Activated T-cell treated with anti-CD3 and anti-CD28 coated beads for 48 hours (primary cell): ENCODE measurements at regions not wholly inside any gene's neighbourhood (a gene's known extent, or its start where the extent isn't known, plus 50 kb on each side); places are given as distances from the start of the nearest gene placed in this dataset.
"Not testable (repeated sequence)": the region's sequence is repeated elsewhere in the genome, so short reads cannot be mapped to it uniquely, and the experiment has no call there.

Source experiments
- DNase-seq: peaks from one replicate; pipeline ENCODE4 v3.0.0-alpha.2; 2020; ENCODE audit warnings: low read depth

DNA sequence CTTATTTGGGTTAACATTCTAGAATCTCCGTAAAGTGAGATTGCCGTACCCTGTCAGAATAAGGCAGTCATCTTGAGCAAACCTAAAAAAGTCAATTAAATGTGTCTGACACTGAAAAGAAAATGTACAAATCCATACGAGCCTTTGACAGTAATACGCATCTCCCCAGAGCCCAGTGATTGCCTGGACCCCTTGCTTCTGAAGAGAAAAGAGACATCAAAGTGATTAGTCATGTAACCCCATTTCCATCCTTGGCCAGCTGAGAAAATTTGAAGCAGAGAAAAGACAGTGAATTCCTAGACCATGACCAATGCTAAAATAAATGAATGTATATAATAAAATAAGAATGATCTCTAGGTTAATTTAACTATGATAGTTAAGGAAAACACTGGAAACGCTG lies 1499.4 kb downstream of the SUCLG1 start:
- DNase-seq, result no peak

GRCh38 chr2:82954868-82955267 lies 1504.2 kb downstream of the SUCLG1 start:
- DNase-seq, result no peak

DNA sequence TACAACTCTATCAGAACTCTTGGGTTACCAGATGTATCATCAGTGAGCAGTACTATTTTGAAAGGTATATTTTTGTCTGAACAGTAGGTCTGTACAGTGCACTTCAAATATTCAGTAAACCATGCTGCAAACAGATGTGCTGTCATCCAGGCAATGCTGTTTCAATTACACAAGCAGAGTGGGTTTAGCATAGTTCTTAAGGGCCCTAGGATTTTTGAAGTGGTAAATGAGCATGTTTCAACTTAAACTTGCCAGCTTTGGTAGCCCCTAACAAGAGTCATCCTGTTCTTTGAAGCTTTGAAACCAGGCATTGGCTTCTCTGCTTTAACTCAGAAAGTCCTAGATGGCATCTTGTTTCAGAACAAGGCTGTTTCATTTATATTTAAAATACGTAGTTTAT lies 1519.9 kb downstream of the SUCLG1 start:
- DNase-seq, result no peak

GRCh38 chr2:82938321-82938845 lies 1520.7 kb downstream of the SUCLG1 start:
- not testable (repeated sequence) for DNase-seq

DNA sequence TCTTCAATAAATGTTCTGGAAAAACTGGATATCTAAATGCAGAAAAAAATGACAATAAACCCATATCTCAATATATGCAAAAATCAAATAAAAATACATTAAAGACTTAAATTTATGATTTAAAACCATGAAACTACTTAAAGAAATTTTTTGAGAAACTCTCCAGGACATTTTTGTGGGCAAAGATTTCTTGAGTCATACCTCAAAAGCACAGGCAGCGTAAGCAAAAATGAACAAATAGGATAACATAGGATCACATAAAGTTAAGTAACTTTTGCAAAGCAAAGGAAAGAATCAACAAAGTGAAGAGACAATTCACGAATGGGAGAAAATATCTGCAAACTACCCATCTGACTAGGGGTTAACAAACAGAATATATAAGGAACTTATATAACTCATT lies 1545.5 kb downstream of the SUCLG1 start:
- no peak for DNase-seq

- no peak for DNase-seq
These were observed 1563.0 kb downstream of the SUCLG1 start for GRCh38 chr2:82896117-82896516.

DNA sequence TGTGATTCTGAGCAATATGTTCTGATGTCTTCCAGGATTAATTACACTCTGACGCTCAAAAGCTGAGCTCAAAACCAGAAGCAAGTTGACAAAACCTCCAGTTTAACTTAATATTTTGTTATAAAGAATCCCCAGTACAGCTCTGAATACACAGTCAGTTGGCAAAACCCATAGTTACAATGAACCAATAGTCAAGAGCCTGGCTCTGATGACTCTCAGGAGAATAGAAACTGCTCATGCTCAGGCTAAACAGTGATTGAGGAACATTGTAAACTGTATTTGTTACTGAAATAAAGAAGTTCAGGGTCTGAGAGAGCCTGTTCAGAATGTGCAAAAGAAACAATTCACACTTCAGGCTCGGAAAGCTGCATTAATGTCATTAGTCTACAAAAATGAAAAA lies 1565.9 kb downstream of the SUCLG1 start:
- DNase-seq, result no peak

DNA sequence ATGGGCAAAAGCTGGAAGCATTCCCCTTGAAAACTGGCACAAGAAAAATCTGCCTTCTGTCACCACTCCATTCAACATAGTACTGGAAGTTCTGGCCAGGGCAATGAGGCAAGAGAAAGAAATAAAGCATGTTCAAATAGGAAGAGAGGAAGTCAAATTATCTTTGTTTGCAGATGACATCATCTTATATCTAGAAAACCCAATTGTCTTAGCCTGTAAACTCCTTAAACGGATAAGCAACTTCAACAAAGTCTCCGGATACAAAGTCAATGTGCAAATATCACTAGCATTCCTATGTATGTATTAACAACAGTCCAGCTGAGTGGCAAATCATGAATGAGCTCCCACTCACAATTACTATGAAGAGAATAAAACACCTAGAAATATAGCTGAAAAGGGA lies 1579.3 kb downstream of the SUCLG1 start:
- DNase-seq, result no peak

DNA sequence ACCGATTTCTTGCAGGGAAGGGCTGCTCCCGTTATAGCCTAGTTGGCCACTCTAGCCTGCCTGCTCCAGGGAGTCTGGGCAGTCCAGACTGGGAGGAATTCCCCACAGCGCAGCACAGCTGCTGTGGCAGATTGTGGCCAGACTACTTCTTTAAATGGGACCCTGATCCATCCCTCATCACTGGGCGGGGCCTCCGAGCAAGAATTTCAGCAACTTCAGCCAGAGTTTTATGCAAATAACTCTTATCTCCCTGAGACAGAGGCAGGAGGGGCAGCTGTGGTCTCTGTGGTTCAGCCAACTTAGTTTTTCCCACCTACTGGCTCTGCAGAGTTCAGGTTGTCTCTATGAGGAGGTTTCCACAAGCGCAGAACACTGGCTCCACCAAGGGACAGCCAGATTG lies 1583.2 kb downstream of the SUCLG1 start:
- DNase-seq, result no peak

DNA sequence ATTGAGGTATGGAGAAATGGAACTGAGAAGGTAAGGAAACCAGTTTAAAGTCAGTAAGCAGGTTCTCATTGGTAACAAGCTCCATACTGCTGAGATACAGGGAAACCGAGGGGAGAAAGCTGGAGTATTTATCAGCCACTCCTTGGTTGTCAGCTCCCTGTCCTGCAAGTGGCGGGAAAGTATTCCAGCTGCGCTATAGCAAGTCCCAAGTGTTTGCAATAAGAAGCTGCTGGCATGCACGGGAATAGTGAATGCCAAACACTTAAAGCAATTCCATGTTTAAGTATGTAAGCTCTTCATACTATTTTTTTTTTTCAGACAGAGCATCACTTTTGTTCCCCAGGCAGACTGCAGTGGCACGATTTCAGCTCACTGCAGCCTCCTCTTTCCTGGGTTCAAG lies 1601.1 kb downstream of the SUCLG1 start:
- no peak for DNase-seq

GRCh38 chr2:82853299-82853698 lies 1605.8 kb downstream of the SUCLG1 start:
- no peak for DNase-seq

GRCh38 chr2:82852787-82853186 lies 1606.3 kb downstream of the SUCLG1 start:
- no peak for DNase-seq

DNA sequence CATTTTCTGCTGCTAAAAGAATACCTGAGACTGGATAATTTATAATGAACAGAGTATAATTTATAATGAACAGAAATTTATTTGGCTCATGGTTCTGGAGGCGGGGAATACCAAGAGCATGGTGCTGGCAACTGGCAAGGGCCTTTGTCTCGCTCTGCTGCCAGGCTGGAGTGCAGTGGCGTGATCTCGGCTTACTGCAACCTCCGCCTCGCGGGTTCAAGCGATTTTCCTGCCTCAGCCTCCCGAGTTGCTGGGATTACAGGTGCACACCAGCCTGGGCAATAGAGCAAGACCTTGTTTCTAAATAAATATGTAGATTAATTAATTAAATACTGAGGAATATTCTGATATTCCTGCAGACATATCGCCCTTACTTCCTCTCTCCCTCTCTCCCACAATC lies 1610.8 kb downstream of the SUCLG1 start:
- DNase-seq, result no peak

- no peak for DNase-seq
These were observed 1620.0 kb downstream of the SUCLG1 start for GRCh38 chr2:82839036-82839435.

GRCh38 chr2:82837588-82838304 lies 1621.3 kb downstream of the SUCLG1 start:
- DNase-seq, result no peak

DNA sequence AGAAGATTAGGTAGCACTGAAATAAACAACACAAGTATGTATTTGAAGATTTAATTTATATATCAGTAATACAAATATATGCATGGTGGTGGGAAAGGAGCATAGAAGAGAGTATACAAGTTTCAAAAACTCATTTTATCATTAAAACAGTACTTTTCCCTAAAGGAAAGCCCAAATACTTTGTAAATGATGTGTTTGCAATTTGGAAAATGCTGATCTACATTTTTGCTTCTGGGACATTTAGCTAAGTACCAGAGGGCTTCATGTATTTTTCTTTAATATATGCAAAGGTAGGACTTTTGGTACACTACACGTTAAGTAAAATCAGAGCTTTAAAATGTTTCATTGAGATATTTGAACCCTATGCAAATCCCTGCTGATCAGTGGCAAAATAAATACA lies 1624.2 kb downstream of the SUCLG1 start:
- no peak for DNase-seq

GRCh38 chr2:82827426-82827825 lies 1631.7 kb downstream of the SUCLG1 start:
- no peak for DNase-seq

- no peak for DNase-seq
These were observed 1632.6 kb downstream of the SUCLG1 start for GRCh38 chr2:82826437-82826836.

- no peak for DNase-seq
These were observed 1633.5 kb downstream of the SUCLG1 start for GRCh38 chr2:82825410-82826090.

GRCh38 chr2:82823892-82824291 lies 1635.2 kb downstream of the SUCLG1 start:
- DNase-seq, result no peak

DNA sequence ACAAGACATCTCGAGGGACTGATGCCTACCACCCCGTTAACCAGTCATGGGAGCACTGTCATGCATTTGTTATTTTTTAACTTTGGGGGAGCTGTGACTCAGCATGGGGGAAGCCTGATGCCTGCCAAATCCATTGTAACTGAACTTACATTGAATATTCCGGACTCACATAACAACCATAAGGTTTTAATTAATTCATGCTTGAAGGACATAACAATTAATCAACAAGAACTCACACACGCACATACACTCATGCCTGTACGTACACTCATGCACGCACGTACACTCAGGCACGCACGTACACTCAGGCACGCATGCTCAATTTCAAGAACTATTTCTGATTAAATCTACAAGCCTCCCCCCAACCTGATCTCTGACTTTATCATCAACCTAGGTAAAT lies 1639.1 kb downstream of the SUCLG1 start:
- no peak for DNase-seq

GRCh38 chr2:82814146-82814545 lies 1644.9 kb downstream of the SUCLG1 start:
- DNase-seq, result no peak

GRCh38 chr2:82811946-82812345 lies 1647.1 kb downstream of the SUCLG1 start:
- no peak for DNase-seq

GRCh38 chr2:82803307-82803706 lies 1655.8 kb downstream of the SUCLG1 start:
- DNase-seq, result no peak
